Astrocyte of the spinal cord (primary cell): ENCODE measurements at regions not wholly inside any gene's neighbourhood (a gene's known extent, or its start where the extent isn't known, plus 50 kb on each side); places are given as distances from the start of the nearest gene placed in this dataset.

Experiments
- DNase-seq: peaks from one replicate; pipeline ENCODE4 v3.0.0; 2011; ENCODE audit warnings: low read depth, low spot score
- H3K4me3 ChIP-seq: 2 replicates; pipeline ENCODE4 v1.5.1; 2011; ENCODE audit warnings: low read depth, mild to moderate bottlenecking, low read length, moderate library complexity
- in situ Hi-C: cut with HindIII; loops from 2 replicates; pipeline ENCODE4 v1.10.0; 2017; ENCODE audit warnings: low sequenced_read_pairs
- TF ChIP-seq, protein P1 (sequence below): IDR thresholded peaks from 2 replicates; pipeline ENCODE4 v1.5.1; 2012; ENCODE audit warnings: low read depth, mild to moderate bottlenecking, low read length, inconsistent platforms

DNA sequence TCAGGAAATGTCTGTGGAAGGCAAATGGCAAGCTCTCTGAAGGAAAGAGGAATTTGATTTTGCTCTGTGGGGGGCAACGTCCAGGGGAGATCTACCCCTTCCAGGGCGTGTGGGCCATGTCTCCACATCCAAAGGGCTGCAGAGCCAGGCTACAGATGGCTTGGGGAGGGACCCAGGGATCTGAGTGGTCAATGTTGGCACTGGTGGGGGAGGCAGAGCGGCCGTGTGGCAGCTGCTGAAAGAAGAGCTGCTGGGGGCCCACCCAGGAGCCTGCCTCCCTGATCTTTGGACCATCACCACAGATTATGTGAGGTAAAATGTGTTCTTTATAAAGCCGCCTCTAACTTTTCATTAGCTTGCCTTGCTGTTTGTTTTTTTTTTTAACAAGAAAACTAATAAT is 144.1 kb downstream of the HERPUD2 start:
- no peak for DNase-seq
- in situ Hi-C loops, result no loop called here
- H3K4me3 ChIP-seq, result no peak overlapping the region
- TF ChIP-seq, protein P1, sequence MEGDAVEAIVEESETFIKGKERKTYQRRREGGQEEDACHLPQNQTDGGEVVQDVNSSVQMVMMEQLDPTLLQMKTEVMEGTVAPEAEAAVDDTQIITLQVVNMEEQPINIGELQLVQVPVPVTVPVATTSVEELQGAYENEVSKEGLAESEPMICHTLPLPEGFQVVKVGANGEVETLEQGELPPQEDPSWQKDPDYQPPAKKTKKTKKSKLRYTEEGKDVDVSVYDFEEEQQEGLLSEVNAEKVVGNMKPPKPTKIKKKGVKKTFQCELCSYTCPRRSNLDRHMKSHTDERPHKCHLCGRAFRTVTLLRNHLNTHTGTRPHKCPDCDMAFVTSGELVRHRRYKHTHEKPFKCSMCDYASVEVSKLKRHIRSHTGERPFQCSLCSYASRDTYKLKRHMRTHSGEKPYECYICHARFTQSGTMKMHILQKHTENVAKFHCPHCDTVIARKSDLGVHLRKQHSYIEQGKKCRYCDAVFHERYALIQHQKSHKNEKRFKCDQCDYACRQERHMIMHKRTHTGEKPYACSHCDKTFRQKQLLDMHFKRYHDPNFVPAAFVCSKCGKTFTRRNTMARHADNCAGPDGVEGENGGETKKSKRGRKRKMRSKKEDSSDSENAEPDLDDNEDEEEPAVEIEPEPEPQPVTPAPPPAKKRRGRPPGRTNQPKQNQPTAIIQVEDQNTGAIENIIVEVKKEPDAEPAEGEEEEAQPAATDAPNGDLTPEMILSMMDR, result no peak

DNA sequence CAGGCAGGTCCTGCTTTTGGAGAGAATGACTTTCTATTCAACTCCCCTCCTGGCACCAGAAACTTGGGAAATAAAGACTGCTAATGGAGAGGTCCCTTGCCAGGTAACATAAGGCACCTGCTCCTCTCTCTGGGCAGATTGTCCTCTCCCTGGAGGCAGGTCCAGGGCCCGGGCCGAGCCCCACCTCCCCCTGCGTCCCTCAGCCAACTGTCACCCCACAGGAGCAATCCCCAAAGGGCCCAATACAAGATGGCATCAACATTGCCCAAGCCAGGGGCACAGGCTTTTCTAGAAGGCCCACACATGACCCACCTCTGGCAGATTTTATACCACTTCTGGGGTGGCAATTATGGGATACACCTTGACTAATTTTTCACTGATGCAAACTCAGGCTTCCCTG is 145.2 kb downstream of the HERPUD2 start:
- H3K4me3 ChIP-seq, result no peak overlapping the region
- in situ Hi-C loops, result no loop called here
- TF ChIP-seq, protein P1, result no peak
- no peak for DNase-seq

DNA sequence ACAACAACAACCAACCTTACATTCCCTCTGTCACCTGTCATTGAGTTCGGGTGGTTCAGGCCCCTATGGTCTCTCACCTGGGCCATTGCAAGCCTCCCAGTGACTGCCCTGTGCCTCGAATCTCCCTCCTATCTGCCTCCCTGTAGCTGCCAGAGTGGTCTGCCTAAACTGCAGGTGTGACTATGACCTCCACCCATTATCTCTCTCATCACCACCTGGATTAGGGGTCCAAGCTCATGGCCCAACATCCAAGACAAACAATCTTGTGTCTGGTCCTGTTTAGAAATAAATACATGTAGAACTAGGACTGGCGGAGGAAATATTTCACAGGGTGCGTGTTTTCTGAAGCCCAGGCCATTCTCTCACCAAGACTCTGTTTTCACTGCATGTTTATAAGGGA is 146.6 kb downstream of the HERPUD2 start:
- H3K4me3 ChIP-seq, result no peak overlapping the region
- no peak for DNase-seq
- in situ Hi-C loops, result no loop called here
- TF ChIP-seq, protein P1, result no peak

DNA sequence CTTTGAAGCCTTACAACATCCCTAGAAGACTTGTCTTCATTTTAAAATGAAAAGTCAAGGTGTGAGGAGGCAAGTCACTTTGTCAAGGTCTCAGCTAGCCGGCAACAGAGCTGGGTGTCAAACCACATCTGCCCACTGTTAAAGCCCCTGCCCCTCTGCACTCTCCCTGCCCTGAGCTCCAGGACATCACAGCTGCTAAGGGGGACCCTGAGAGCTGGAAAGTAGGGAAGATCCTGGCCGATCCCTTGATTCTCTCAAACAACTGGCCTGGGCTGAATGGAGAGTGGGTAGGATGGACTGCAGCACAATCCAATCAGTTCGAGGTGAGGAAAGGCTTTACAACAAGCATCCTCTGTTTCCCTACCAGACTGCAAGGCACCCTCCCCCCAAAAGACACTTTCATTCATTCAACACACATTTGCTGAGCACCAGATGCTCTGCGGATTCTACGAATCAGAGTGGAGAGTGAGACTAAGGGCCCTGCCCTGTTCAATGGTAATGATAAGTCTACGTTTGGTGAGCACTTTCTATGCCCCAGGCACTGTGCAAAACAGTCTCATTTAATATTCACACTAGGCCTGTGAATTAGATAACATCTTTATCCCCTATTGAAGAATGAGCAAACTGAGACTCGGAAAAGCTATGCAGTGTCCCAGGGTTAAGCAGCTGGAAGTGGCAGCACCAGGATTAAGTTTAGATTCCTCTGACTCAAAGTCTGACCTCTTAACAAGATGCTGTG is 148.1 kb downstream of the HERPUD2 start:
- TF ChIP-seq, protein P1, result no peak
- no peak overlapping the region for H3K4me3 ChIP-seq
- in situ Hi-C loops, result no loop called here
- DNase-seq, result no peak

DNA sequence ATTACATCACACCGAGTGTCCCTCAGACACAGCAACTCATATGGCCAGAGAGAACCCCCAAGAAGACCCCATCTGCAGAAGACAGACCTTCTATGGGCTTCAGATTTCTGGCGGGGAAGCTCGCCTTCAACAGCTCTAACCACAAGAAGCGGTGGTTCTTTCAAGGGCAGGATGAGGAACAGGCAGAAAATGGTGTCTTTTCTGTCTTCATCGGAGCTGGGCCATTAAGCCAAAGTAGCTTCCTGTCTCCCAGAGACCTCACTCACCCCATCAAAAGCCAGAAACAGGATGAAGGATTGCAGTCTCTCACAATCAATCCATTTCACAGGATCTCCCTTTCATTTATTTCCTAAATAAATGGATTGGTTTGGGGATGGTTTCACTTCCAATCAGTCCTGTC is 149.1 kb downstream of the HERPUD2 start:
- TF ChIP-seq, protein P1, result no peak
- in situ Hi-C loops, result no loop called here
- H3K4me3 ChIP-seq, result no peak overlapping the region
- no peak for DNase-seq

DNA sequence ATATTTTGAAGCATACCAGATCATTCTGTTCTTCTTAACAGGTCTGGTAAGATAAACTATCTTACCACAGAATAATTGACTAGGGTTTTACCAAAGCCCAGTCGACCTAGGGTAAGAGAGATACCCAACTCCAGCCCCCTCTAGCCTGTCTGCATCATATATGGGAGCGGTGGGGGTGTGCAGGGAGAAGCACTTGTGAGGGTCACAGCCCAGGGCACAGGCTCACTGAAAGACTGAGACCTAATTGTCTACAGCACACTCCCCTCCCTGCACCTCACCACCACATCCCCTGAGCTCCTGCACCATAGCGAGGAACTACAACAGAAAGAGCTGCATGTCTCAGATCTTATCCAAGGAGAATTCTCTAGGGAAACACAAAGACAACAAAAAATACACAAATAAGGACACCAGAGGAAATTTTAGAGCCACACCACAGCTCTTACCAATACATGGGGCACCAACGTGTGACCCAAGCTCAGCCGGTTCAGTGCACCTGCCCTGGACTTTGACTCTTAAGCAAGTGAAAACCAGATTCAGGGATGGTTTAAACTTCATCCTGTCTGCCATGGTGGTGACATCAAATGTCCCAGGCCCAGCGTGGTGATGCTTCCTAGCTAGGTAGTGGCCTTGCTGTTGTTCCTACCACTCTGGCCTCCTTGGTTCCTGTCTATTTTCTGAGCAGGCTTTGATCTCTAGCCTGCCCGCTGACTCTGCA is 150.8 kb downstream of the HERPUD2 start:
- TF ChIP-seq, protein P1, result no peak
- in situ Hi-C loops, result no loop called here
- no peak overlapping the region for H3K4me3 ChIP-seq
- no peak for DNase-seq
